ENCODE measurements at regions not wholly inside any gene's neighbourhood (a gene's known extent, or its start where the extent isn't known, plus 50 kb on each side); places are given as distances from the start of the nearest gene placed in this dataset.
"Not testable (repeated sequence)": the region's sequence is repeated elsewhere in the genome, so short reads cannot be mapped to it uniquely, and the experiment has no call there.

DNA sequence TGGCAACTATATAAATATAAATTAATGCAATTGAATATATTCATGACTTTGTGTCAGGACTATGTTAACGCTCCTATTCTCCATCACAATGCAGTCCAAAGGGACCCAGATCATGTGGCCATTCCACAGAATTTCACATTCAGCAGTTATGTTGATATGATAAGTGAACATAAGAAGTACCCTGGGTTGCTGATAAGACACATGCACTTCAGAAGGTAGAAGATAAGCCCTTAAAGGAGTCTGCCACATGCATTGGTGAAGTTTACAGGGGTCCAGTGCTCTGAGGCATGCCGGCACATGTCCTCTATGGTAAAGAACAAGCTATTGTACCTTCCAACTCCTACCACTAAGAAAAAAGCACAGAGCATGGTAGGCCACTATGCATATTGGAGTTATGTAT, 76.4 kb downstream of the PHAX start:
- in situ Hi-C loops (cut with MboI; ENCODE audit: low sequenced_read_pairs), result loop anchor here (10.0 kb wide), 1 partner anchor 108 kb away; no protein-coding TSS in a partner anchor

DNA sequence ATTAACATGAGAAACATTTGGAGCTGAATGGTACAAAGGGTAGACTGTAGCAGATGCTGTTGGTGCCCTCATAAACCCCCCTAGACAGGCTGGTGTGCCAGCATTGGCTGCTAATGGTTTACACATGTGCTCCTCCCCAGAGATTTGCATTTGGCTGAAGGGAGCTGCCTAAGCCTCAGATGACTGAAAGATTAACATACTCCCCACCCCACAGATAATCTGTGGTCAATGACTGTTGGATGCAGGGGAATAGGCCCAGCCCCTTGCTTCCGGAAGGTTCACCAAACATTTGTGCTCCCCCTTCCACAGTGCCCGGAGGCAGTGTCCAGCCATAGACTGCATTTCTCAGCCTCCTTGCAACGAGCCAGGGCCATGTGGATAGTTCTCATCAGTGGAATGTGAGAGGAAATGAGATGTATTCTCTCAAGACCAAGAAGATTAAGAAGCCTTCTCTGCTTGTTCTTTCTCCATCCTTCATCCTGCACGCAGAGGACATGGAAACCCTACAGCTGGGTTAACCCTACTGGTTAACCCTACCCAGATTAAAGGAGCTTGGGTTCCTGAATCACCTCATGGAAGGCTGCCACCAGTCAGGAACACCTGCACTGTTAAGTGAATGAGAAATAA, 79.6 kb downstream of the PHAX start:
- in situ Hi-C loops (cut with MboI; ENCODE audit: low sequenced_read_pairs), result no loop called here

GRCh38 chr5:126681314-126681713, 80.6 kb downstream of the PHAX start:
- in situ Hi-C loops (cut with MboI; ENCODE audit: low sequenced_read_pairs), result not testable (repeated sequence)

DNA sequence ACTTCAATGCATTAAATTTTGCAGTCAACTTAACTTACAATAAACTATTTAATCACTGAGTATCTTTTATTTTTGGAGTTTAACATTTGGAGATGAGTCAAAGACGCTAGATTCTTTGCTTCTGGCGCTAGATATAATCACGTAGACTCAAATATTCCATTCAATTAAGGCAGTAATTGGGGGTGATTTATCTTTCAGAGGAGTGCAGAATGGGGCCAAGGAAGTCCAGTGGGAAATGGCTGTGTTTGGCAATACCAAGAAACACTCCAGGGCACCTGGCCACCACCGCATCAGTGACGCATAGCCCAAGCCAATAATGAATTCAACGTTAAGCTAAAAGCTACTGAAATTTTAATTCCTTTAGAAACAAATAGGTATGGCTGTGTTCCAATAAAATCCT, 81.2 kb downstream of the PHAX start:
- in situ Hi-C loops (cut with MboI; ENCODE audit: low sequenced_read_pairs), result no loop called here

DNA sequence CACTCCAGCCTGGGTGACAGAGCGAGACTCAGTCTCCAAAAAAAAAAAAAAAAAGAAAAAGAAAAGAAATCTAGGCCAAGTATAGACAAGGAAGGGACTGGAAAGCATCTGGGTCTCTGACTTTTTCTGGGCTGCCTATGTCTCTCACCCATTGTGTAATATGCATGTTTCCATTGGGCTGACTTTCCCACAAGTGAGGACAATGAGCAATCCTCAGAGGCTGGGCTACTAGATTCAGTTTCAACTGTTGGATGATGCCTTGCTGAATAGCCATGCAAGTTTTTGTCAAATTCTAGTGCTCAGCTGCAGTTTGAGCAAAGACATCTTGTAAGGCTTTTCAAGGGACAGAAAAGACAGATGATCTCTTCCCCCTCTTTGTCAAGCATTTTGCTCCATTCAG, 82.1 kb downstream of the PHAX start:
- in situ Hi-C loops (cut with MboI; ENCODE audit: low sequenced_read_pairs), result no loop called here

GRCh38 chr5:126683912-126684311, 83.2 kb downstream of the PHAX start:
- in situ Hi-C loops (cut with MboI; ENCODE audit: low sequenced_read_pairs), result no loop called here

- in situ Hi-C loops (cut with MboI; ENCODE audit: low sequenced_read_pairs), result not testable (repeated sequence)
Measured at GRCh38 chr5:126684656-126685442, 84.1 kb downstream of the PHAX start.

- in situ Hi-C loops (cut with MboI; ENCODE audit: low sequenced_read_pairs), result no loop called here
Measured at GRCh38 chr5:126686451-126687126, 85.8 kb downstream of the PHAX start.

DNA sequence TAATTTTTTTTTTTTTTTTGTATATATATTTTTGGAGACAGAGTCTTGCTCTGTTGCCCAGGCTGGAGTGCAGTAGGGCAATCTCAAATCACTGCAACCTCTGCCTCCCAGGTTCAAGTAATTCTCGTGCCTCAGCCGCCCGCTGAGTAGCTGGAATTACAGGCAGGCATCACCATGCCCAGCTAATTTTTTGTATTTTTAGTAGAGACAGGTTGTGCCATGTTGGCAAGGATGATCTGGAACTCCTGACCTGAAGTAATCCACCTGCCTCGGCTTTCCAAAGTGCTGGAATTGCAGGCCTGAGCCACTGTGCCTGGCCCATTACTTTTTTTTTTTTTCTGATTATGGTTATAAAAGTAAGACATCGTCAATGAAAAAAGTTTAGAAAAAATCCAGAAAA, 84.0 kb upstream of the LMNB1 start:
- in situ Hi-C loops (cut with MboI; ENCODE audit: low sequenced_read_pairs), result no loop called here

DNA sequence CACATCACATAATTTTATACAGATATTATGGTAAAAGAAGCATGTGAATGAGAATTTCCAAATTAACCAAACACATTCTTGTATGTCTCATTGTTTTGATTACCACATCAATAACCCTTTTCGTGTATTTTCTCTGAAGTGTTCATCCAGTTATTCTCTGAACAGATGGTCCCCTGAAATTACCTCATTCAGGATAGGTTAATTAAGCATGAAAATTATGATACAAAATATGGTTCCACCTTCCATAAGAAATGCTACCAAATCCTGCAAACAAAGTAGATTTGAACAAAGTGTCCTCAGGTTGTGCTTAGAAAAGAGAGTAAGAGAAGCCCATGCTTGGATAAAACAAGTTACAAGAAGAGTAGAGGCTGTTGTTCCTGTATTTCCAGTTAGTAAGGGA, 83.1 kb upstream of the LMNB1 start:
- in situ Hi-C loops (cut with MboI; ENCODE audit: low sequenced_read_pairs), result no loop called here

GRCh38 chr5:126694403-126694802, 82.5 kb upstream of the LMNB1 start:
- in situ Hi-C loops (cut with MboI; ENCODE audit: low sequenced_read_pairs), result no loop called here

- in situ Hi-C loops (cut with MboI; ENCODE audit: low sequenced_read_pairs), result no loop called here
Measured at GRCh38 chr5:126695091-126695490, 81.8 kb upstream of the LMNB1 start.

- in situ Hi-C loops (cut with MboI; ENCODE audit: low sequenced_read_pairs), result no loop called here
Measured at GRCh38 chr5:126707080-126707479, 69.9 kb upstream of the LMNB1 start.

GRCh38 chr5:126715765-126716164, 61.2 kb upstream of the LMNB1 start:
- in situ Hi-C loops (cut with MboI; ENCODE audit: low sequenced_read_pairs), result no loop called here

DNA sequence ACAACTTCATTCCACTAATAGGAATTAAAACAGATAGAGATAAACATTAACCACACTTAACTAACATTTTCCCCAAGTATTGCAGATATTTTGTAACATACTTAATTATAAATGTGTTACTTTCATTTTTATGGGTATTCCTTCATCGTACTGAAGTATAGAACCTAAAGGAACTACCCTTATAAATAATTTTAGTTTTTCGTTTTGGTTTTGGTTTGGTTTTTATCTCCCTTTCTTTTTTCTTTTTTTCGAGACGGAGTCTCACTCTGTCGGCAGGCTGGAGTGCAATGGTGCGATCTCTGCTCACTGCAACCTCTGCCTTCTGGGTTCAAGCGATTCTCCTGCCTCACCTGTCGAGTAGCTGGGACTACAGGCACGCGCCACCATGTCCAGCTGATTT, 60.1 kb upstream of the LMNB1 start:
- in situ Hi-C loops (cut with MboI; ENCODE audit: low sequenced_read_pairs), result no loop called here

DNA sequence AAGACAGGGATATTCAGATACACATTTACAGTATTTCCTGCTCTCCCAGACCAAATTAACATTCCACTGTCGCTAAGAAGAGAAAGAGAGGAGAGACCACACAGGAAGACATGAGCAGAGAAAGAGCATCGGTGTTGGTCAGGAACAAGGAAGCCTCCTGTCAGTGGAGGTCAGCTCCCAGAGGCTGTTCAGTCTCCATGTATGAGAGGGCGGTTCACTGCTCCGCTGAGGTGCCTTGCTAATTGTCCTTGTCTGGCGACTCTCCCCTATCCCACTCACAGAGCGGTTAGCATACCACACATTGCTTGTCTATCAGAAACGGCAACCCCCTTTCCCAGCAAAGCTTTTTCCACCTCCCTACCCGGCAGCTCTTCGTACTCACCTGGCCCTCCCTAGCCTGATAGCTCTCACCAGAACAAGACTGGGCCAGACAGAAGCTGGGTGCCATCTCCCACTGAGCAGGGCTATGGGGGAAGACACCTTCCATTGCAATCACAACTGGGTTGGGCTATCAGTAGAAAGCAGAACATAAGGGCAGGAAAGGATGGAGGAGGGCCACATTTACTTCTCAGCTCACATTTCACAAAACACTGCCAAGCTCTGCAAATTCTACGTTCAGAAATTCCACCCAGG, 58.6 kb upstream of the LMNB1 start:
- in situ Hi-C loops (cut with MboI; ENCODE audit: low sequenced_read_pairs), result no loop called here

- in situ Hi-C loops (cut with MboI; ENCODE audit: low sequenced_read_pairs), result no loop called here
Measured at GRCh38 chr5:126720369-126720768, 56.6 kb upstream of the LMNB1 start.

DNA sequence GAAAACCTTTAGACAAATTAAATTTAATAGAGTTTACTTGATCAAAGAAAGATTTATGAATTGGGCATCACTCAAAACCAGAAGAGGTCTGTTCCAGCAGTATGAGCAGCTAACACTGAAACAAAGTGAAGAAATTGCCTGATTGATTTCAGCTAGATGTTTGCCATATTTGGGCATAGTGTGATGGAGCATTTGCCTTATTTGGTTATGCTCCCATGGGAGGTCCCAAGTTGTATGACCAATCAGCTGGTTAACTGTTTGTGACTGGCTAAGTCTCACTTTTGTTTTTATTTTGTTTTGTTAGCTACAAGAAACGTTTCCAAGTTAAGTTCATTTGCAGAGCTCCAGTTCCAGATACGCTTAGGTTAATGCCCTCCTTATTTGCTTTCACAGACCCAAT, 53.3 kb upstream of the LMNB1 start:
- in situ Hi-C loops (cut with MboI; ENCODE audit: low sequenced_read_pairs), result no loop called here
